Activated CD4-positive, alpha-beta T cell treated with anti-CD3 and anti-CD28 coated beads for 48 hours (primary cell): ENCODE measurements at regions not wholly inside any gene's neighbourhood (a gene's known extent, or its start where the extent isn't known, plus 50 kb on each side); places are given as distances from the start of the nearest gene placed in this dataset.

Source experiments
- DNase-seq: peaks from one replicate; pipeline ENCODE4 v3.0.0-alpha.2; 2020

DNA sequence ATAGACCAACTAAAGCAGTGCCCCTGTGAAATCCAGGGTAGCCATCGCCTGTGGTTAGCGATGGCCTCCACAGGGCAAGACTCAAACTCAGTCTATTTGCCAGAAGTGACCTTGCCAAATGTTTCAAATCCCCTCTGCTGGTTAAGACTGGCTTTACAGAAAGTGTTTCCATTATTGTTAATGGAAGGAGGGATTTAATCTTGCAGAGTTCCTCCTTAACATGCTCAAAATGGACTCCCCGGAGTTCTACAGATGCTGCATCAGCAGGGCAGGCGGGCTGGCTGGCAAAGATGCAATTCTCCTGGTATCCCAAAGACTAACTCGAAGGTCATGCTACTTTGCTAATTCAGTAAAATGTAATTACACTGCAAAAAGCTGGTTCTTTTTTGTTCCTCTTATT lies 313.0 kb upstream of the SLC7A11 start:
- no peak for DNase-seq

DNA sequence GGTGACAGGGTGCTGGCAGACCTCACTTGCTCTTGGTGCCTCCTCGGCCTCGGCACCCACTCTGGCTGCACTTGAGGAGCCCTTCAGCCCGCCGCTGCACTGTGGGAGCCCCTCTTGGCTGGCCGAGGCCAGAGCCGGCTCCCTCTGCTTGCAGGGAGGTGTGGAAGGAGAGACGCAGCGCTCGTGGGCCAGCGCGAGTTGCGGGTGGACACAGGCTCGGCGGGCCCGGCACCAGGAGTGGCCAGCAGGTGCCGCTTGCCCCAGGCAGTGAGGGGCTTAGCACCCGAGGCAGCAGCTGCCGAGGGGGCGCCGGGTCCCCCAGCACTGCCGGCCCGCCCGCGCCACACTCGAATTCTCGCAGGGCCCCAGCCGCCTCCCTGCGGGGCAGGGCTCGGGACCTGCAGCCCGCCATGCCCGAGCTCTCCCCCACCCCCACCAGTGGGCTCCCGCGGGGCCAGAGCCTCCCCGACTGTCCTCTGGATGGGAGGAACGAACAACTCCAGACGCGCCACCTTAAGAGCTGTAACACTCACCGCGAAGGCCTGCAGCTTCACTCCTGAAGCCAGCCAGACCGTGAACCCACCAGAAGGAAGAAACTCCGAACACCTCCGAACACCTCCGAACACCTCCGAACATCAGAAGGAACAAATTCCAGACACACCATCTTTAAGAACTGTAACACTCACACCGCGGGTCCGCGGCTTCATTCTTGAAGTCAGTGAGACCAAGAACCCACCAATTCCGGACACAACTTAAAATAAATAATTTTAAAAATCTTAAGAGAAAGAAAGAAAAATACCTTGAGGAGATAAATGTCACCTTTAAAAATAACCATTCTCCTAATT lies 311.1 kb upstream of the SLC7A11 start:
- no peak for DNase-seq

DNA sequence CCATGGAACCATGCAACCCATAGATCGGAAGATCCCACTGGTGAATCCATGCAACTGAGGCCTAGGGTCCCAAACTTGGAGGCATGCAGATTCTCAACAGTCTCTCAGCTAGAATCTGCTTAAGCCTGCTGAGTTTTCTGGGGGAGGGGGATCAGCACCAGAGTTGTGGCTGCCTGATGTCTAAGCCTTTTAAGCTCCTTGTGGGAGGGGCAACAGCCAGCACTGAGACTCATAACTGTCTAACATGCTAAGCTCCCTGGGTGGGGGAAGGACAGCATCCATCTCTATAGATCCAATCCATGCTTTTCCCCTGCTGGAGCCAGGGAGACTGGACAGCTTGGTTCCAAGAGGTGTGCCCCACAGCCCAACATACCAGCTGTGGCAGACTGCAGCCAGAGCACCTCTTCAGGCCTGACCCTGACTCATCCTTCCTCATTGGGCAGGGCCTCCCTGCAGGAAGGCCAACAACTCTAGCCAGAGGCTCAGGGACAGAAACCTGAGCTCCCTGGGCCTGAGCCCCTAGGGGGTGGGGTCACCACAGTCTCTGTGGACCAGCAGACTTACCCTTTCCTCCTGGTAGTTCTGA lies 300.1 kb upstream of the SLC7A11 start:
- DNase-seq: no peak

DNA sequence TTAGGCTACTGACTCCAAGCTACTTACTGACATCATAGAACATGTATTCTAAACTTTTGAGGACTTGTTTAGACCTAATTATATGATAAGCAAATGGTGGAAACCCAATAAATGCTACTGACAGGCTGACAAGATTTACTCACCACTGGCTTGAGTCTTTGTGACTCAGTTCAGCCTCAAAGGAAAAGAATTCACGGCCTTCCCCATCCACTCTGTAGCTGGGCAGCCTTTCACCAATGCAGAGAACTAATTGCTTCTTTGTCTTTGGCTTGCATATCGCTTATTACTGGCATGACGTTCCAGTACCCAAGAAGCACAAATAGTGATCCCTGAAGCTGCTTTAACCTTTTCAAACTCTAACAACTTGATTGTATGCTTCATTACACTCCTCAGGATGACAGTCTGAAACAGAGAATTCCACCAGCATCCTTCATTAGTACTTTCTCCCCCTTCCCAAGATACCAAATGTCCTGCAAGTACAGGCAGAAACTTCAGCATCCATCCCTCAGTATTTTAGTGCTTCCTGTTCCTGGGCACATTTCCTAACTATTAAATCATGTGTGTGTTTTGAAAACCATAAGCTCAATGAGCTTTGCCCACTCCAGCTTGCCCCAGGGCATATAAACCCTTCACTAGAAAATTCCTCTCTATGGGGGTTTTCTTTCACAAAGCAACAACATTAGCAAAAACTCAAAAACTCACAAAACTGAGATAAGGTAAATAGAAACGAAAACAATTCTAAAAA lies 298.1 kb upstream of the SLC7A11 start:
- DNase-seq: no peak

DNA sequence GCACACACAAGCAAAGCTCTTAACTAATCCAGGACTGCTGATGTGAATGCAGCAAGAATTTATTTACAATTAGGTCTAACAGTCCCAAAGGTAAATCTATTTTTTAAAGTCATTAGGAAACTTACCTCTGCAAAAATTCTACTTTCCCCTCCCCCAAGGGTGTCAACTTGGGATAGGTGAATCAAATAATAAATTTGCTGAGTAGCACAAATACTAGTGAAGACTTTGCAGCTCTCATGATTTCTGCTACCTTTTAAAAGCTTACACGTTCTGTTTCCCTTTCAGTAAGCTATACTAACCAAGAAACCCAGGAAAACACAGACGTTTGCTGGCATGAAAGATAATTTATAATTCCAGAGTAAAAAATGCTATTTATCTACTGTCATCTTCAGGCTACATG lies 296.6 kb upstream of the SLC7A11 start:
- no peak for DNase-seq

DNA sequence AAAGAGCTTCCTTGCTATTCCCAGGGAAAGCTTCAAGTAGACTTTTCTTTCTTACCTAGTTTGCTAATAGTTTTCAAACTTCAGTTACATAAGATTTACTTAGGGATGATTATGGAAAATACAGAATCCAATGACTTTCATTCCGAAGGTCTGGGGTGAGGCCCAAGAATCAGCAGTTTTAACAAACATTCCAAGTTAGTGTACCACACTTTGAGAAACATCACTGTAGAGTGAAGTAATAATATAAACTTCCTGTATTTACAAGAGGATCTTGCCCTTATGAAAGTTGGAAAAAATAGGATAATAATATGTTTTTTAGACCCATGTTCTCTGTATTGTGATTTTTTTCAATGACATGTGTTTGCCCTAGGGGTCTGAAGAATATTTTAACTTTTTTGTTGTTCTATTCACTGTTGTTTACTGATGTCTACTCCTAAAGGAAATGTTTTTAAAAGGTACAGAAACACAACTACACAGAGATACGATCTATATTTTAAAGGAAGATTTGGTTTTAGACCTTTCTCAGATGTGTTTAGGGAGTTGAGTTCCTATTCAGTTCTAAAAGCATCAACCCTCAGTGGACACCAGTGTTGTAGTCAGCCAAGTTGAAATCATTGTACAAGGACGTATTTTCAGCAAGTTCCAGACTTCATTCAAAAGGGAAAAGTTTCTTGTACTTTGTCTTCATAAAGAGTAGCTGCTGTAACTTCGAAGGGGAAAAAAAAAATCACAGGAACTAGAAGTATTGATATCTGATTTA lies 295.8 kb upstream of the SLC7A11 start:
- DNase-seq: no peak

DNA sequence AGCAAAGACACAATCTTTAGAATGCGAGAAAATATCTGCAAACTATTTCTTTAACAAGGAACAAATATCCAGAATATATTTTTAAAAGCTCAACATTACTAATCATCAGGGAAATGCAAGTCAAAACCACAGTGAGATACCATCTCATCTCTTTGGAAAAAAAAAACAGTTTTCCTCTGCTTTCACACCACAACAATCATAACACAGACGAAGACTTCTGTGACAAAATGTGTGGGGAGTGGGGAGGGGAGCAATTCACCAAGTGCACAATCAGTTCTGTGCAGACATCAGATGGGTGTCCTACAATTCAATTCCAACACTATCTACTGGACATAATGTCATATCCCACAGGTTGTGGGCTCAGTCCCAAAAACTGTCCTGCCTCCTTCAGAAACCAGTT lies 293.2 kb upstream of the SLC7A11 start:
- no peak for DNase-seq

DNA sequence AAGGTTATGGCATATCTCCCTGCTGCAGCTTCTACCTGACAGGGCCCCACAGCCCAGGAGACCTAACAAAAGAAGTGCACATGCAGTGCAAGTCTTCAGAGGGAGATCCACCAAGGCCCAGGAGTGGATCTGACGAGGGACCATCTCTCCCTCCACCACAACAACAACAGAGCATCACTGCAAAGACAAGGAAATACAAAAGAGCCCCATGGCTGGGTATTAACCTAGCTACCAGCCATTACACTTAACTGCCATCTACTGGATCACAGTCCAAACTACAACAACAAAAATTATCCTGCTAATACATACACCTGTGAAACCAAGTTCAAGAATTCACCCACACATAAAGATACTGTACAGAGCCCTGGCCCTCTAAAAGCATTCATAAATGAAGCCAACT lies 280.2 kb upstream of the SLC7A11 start:
- no peak for DNase-seq

DNA sequence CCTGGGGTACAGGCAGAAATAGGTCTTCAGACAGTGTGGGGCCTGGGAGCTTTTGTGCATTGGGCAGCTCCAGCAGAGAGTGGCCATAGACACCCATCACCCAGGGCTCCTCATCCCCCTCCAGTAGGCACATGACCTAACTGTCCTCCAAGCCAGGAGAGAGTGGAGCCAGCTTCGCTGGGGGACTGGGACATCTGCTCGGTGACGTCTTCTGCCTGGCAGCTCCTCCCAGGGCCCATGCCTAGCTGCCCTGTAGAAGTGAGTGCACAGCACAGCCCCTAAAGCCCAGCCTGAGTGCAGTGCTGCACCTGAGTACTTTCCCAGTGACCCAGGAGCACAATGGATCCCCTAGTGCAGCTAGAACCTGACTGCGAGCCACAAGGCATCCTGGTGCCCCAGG lies 279.7 kb upstream of the SLC7A11 start:
- DNase-seq: no peak

DNA sequence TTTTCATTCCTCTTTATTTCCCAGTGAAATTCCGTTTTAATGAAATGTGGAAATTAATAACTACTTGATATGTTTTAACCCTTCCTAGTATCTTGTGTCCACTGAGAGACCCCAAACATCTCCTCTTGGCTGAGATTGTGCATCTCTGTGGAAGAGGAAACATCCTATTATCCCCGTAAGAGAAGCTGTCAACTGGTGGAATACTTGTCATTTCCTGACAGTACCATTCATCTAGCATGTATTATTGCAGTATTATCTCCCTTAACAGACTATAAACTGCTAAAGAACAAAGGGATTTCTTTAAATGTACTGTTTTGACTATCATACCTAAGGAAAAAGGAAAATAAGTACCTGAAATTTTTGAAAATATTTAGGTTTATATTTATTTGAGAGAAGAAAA lies 277.3 kb upstream of the SLC7A11 start:
- DNase-seq: no peak

DNA sequence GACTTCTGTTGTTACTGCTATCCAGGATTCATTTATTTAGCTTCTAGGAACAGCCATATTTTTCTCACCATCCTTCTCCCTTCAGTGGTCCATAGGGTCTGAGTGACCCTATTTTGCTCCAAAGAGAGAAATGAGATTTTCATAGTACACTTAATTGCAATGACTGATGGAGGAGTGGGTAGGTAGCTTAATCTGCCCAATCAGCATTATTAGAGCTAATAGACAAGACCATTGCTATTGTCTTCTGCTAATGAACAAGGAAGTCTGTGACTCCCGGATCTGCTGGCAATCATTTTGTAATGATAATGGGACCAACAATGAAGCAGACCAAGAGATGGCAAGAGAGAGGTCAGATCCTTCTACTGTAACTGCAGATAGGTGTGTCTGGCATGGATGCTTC lies 271.4 kb upstream of the SLC7A11 start:
- no peak for DNase-seq

DNA sequence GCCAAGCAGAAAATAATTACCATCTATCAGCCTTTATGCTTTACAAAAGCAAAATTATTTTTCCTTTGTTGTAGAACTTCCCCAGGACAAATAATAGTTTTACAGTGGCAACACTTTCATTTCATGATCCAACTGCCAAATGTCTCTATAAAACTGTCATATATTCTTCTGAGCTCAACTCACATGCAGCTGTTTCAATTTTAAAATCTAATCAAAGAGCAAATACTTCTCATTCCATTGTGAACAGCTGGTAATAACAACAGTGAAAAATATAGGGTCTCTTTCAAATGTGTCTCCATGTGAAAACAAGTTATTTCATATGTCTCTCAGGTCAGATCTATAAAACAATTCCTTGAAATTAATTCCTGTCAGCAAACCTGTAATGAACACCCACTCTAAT lies 270.6 kb upstream of the SLC7A11 start:
- no peak for DNase-seq

DNA sequence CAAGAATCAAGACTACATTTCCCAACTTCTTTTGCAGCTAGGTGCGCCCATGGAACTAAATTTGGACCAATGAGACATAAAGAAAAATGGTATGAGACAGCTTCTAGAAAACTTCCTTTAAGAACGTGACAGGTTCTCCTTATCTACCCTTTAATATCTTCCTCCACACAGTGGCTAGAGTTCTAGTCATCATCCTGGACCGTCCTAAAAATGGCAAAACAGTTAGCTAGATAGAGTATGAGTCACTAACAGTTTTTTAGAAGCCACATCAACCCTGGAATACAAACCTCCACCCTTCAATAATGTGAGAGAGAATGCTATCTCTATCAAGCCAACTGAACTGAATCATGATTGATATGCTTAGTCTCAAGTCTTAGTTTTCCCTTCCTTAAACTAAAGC lies 267.9 kb upstream of the SLC7A11 start:
- DNase-seq: no peak

DNA sequence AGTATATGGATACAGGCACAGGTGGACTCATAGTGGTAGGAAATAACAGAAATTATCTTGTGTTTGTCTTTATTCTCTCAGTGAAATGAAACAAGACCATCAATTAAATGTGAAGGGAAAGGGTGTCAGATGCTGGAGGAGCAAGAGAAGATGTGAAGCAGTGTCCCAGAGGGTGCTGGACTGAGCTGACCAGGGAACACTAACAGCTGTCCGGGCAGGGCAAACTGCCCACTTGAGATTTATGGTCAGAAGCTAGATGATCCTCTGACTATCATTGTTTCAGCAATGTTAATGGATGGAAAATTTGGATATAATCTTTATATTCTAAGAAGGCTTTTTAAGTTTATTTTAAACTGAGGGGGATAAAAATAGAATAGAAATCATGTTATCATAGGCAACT lies 267.2 kb upstream of the SLC7A11 start:
- no peak for DNase-seq

DNA sequence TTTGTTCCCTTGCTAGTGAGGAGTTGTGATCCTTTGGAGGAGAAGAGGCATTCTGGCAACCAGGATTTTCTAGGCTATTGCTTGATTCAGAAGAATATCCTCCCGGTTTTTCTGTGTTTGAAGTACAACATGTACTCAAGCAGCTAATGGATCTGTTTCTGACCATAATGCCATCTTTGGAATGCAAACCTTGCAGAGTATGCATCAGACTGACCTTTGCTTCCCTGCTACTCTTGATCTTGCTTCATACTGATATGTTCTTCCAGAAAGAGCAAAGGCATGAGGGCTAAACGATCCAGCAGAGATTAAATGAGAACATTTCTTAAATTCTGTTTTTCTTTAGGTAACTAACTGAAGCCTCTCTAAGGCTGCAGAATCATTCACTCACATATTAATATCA lies 265.4 kb upstream of the SLC7A11 start:
- no peak for DNase-seq

DNA sequence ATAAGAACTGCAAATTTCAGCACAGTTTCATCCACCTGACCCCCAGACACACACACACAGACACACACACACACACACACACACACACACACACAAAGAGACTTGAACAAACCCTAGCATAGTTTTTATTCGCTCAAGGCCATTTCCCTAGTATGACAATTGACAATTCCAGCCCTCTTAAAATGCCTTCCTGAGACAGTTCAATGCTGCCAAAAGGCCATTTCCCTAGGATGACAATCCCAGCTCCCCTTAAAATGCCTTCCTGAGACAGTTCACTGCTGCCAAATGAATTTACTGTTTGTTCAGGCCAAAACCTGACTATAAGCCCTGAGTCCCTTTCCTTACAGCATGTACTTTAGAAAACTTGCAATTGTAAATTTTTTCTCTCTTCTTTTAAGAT lies 259.5 kb upstream of the SLC7A11 start:
- no peak for DNase-seq

DNA sequence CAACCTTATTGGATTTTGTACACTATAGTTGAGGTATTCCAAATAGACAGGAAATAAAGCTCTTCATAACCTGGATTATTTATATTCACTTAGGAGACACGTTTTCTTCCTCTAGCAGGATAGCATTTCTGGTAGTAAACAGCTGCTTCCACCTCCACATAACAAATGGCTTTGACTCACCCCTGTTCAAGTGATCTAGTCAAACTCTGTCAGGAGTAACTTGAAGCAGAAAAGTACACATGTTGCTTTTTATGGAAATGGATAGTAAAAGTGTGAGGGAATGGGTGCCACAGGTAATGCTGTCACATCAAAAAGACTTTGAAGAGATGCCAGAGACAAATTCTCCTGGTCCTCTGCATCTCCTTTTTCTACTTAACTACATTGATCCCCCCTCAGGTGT lies 258.7 kb upstream of the SLC7A11 start:
- no peak for DNase-seq

DNA sequence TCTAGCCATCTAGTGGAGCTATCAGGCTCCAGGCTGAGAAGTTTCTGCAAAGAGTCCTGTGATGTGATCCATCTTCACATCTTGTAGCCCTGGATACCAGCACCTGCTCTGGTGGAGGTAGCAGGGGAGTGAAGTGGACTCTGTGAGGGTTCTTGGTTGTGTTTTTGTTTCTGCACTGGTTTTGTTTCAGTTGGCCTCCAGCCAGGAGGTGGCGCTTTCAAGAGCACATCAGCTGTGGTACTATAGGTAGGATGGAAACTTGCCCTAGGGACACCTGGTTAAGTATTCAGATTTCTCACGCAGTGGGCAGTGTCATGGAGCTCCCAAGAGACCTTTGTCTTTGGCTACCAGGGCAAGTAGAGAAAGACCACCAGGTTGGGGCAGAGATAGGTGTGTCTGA lies 257.5 kb upstream of the SLC7A11 start:
- no peak for DNase-seq

DNA sequence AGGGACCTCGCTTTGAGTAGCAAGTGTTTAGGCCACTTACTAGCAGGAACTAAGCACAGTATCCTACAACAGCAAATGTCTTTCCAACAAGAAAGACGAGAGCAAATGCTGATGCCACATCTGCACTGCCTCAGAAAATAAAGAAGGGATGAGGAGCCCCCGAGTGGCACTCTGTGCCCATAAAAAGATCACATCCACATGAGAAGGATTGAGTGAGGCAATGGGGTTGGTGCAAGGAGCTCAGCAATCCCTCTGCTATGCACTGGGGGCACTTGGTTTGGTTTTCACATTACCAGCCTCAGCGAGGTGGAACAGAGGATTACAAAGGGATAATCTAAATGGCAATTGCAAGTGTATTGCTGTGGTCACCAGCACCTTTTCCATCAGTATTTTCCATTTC lies 252.8 kb upstream of the SLC7A11 start:
- no peak for DNase-seq

DNA sequence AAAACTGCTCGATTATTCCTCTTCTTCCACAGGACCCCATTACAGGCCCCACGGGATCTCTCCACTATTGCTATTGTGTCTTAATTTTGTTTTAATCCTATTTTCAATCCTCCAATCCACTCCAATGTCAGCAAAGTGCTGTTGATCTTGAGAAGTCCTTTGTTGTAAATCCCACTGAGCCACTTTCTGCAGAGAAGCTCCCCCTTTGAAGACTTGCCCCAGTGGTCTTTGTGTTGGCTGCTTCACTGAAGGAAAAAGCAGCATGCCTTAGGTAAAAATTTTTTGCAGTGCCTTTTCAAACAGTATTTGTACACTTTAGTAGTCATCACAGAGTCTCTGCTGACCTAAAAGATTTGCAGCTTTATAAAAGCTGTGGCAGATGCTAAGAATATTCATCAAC lies 252.0 kb upstream of the SLC7A11 start:
- no peak for DNase-seq

DNA sequence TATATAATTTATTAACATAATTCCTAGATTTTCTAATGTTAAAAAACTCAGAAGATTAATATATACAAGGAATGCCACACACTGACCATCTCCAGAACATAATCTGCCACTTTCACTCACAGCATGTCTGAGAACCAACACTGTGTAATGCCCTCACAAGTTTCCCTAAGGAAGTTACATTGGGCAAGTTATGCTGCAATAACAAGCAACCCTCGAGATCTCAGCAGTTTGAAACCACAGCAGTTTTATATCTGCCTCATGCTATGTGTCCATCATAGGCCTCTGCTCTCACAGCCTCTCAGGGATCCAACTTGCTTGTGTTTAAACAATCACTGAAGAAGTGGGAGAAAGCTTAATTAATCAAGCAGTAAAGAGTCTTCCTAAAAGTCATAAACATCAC lies 250.0 kb upstream of the SLC7A11 start:
- no peak for DNase-seq

DNA sequence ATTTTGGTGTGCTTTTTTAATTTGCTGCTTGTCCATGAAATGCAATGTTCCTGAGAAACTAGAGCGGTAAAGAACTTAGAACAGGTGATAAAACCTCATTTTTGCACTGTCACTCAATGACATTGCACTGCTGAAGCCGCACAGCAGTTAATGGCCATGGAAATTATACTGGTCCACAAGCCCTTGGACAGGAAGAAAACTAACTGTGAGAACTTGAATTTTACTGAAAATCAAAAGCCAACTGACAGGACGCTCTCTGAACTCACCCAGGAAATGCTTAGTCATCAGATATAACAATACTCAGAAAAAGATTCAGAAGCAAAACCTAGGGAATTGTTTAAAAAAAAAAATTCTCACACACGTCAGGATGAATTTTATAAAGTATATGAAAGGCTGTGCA lies 246.4 kb upstream of the SLC7A11 start:
- DNase-seq: no peak

DNA sequence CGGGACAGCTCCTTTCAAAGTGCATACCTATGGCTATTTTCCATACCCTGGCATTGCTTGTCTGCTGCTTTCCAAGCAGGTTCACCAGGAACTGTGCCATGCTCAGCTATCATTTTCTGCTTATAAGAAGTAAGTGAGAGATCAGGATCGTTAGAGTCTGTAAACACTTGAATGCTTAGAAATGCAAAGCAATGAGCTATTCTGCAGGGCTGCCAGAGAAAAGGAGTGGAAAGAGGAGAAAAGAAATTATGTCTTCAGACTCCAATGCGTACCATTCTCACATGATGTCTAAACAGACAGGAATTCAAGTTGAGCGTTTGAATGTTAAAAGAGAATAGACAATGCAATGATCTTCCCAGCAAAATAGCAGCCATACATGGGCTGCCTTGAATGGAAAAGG lies 245.5 kb upstream of the SLC7A11 start:
- no peak for DNase-seq

DNA sequence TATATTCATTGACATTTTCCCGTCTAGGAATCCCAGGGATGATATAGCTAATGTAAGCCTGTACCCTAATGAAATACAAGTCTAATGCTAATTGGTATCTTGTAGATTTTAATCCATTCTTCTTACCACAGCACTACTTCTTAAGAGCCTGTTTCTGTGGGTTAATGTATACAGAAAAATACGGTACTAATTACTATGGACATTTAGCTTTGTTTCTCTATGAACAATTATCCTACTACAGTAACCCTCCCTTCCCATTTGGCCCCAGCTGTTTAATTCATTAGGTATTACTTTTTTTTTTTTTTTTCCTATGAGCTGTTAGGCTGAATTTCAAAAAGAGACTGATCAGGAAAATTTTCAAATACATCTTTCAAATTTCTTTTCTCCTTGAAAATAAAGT lies 245.1 kb upstream of the SLC7A11 start:
- DNase-seq: no peak
